ENCODE measurements at regions not wholly inside any gene's neighbourhood (a gene's known extent, or its start where the extent isn't known, plus 50 kb on each side); places are given as distances from the start of the nearest gene placed in this dataset.

GRCh38 chr5:4229414-4230292 is 634.0 kb downstream of the IRX1 start:
- DNase-seq (ENCODE audit: low read depth), result no peak

GRCh38 chr5:4230471-4230785 is 634.8 kb downstream of the IRX1 start:
- no peak for DNase-seq (ENCODE audit: low read depth)

- no peak for DNase-seq (ENCODE audit: low read depth)
Measured at GRCh38 chr5:4230786-4231641, 635.4 kb downstream of the IRX1 start.

- DNase-seq (ENCODE audit: low read depth), result no peak
Measured at GRCh38 chr5:4232084-4232483, 636.5 kb downstream of the IRX1 start.

GRCh38 chr5:4233671-4234070 is 638.0 kb downstream of the IRX1 start:
- no peak for DNase-seq (ENCODE audit: low read depth)

- DNase-seq (ENCODE audit: low read depth), result no peak
Measured at GRCh38 chr5:4243479-4244264, 648.0 kb downstream of the IRX1 start.

- DNase-seq (ENCODE audit: low read depth), result no peak
Measured at GRCh38 chr5:4244306-4244705, 648.7 kb downstream of the IRX1 start.

GRCh38 chr5:4245076-4245475 is 649.4 kb downstream of the IRX1 start:
- no peak for DNase-seq (ENCODE audit: low read depth)

GRCh38 chr5:4245511-4245910 is 649.9 kb downstream of the IRX1 start:
- no peak for DNase-seq (ENCODE audit: low read depth)

GRCh38 chr5:4246447-4246846 is 650.8 kb downstream of the IRX1 start:
- no peak for DNase-seq (ENCODE audit: low read depth)

GRCh38 chr5:4250254-4250653 is 654.6 kb downstream of the IRX1 start:
- DNase-seq (ENCODE audit: low read depth), result no peak

GRCh38 chr5:4252385-4252784 is 656.8 kb downstream of the IRX1 start:
- no peak for DNase-seq (ENCODE audit: low read depth)

GRCh38 chr5:4254736-4255135 is 659.1 kb downstream of the IRX1 start:
- no peak for DNase-seq (ENCODE audit: low read depth)

GRCh38 chr5:4255441-4255840 is 659.8 kb downstream of the IRX1 start:
- DNase-seq (ENCODE audit: low read depth), result no peak

GRCh38 chr5:4258170-4258569 is 662.5 kb downstream of the IRX1 start:
- no peak for DNase-seq (ENCODE audit: low read depth)

GRCh38 chr5:4271193-4271592 is 675.6 kb downstream of the IRX1 start:
- no peak for DNase-seq (ENCODE audit: low read depth)

- DNase-seq (ENCODE audit: low read depth), result no peak
Measured at GRCh38 chr5:4275232-4275631, 679.6 kb downstream of the IRX1 start.

- DNase-seq (ENCODE audit: low read depth), result no peak
Measured at GRCh38 chr5:4294878-4295277, 699.2 kb downstream of the IRX1 start.

GRCh38 chr5:4295663-4296339 is 700.2 kb downstream of the IRX1 start:
- no peak for DNase-seq (ENCODE audit: low read depth)

GRCh38 chr5:4306057-4306456 is 710.4 kb downstream of the IRX1 start:
- DNase-seq (ENCODE audit: low read depth), result no peak

GRCh38 chr5:4309026-4309425 is 713.4 kb downstream of the IRX1 start:
- no peak for DNase-seq (ENCODE audit: low read depth)

GRCh38 chr5:4313138-4313537 is 717.5 kb downstream of the IRX1 start:
- DNase-seq (ENCODE audit: low read depth), result no peak
